ENCODE measurements at regions not wholly inside any gene's neighbourhood (a gene's known extent, or its start where the extent isn't known, plus 50 kb on each side); places are given as distances from the start of the nearest gene placed in this dataset.

DNA sequence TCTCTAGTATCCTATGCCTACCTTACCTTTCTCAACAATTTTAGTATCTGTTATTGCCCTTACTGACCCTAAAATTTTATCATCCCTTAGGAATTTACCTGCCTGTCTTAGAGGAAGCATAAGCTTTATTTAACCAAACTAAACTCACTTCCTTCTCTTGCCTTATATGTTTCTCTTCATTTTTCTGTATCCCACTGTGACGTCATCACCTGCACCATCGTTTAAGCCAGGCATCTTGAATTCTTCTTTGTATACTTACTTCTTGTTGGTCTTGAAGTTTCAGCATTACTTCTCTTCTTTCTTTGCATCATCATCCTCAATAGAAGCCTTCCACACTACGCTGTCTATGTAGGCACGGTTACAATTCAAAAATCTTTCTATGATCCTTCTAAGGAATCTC lies 231.0 kb upstream of the SMIM30 start:
- TF ChIP-seq, protein P1, sequence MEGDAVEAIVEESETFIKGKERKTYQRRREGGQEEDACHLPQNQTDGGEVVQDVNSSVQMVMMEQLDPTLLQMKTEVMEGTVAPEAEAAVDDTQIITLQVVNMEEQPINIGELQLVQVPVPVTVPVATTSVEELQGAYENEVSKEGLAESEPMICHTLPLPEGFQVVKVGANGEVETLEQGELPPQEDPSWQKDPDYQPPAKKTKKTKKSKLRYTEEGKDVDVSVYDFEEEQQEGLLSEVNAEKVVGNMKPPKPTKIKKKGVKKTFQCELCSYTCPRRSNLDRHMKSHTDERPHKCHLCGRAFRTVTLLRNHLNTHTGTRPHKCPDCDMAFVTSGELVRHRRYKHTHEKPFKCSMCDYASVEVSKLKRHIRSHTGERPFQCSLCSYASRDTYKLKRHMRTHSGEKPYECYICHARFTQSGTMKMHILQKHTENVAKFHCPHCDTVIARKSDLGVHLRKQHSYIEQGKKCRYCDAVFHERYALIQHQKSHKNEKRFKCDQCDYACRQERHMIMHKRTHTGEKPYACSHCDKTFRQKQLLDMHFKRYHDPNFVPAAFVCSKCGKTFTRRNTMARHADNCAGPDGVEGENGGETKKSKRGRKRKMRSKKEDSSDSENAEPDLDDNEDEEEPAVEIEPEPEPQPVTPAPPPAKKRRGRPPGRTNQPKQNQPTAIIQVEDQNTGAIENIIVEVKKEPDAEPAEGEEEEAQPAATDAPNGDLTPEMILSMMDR (IDR thresholded peaks at IDR 0.05; ENCODE audit: low read length) = no peak
- TF ChIP-seq EZH2phosphoT487 (IDR thresholded peaks at IDR 0.05; ENCODE audit: low read length) (no peak), EZH2 (optimal IDR thresholded peaks at IDR 0.05; ENCODE audit: low read depth, low read length) (no peak)
